ENCODE measurements at regions not wholly inside any gene's neighbourhood (a gene's known extent, or its start where the extent isn't known, plus 50 kb on each side); places are given as distances from the start of the nearest gene placed in this dataset.

DNA sequence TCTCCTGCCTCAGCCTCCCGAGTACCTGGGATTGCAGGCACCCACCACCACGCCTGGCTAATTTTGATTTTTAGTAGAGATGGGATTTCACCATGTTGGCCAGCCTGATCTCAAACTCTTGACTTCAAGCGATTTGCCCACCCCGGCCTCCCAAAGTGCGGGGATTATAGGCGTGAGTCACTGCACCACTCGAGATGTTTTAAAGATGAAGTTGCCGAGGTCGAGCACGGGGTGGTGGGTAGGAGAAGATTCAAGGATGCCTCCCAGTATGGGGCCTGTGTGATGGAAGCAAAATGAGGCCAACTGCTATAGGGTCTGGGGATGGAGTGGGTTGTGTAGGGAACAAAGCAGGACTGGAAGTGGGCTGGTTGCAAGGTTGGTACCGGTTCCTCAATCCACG, 245.2 kb downstream of the MN1 start:
- WGBS (ENCODE audit: extremely low coverage, insufficient read length, low lambda C conversion rate) = no CpG with 5 or more reads among the region's 12 CpGs

More for the DNA sequence above, 245.2 kb downstream of the MN1 start:
- no peaks in the 10 kb centered on the region for H3K23me2 ChIP-seq (ENCODE audit: insufficient read length, low read depth, low read length, poor library complexity, severe bottlenecking)
- H3K9me3 ChIP-seq (ENCODE audit: control insufficient read depth, low read depth, low read length) = no peaks in the 10 kb centered on the region
- no peak overlapping the region for H2BK5ac ChIP-seq (ENCODE audit: insufficient read length, low read length)
- H3K23ac ChIP-seq (ENCODE audit: insufficient read length, low read depth, low read length) = no peak overlapping the region
- H3K79me2 ChIP-seq (ENCODE audit: insufficient read depth, low read length) = no peaks in the 10 kb centered on the region
- no peak overlapping the region for H2AK5ac ChIP-seq (ENCODE audit: insufficient read length, low read length)
- no peak overlapping the region for H2BK120ac ChIP-seq (ENCODE audit: low read depth, low read length, poor library complexity, severe bottlenecking)
- Mint-ChIP-seq H3K36me3 (ENCODE audit: insufficient read depth in 1 of 3, low read depth in 3 of 3) (peaks cover 0 to 7% (median 0%) of the 10 kb centered on the region in 3 experiments; a peak in 3 of 7 replicates), H3K27ac (no peak overlapping the region), H3K27me3 (ENCODE audit: low read depth) (peaks cover 18% of the 10 kb centered on the region), H3K4me1 (peaks cover 33 to 58% of the 10 kb centered on the region in 2 experiments), H3K9me3 (peaks cover 6 to 12% of the 10 kb centered on the region in 2 experiments; a peak in 3 of 5 replicates), H3K4me3 (no peak overlapping the region)
- no peak overlapping the region for H3K9ac ChIP-seq (ENCODE audit: extremely low read depth, insufficient read length, low read length)
- H3K56ac ChIP-seq (ENCODE audit: insufficient read length, low read depth, low read length) = no peak overlapping the region
- no peak for DNase-seq
- no peak overlapping the region for H3T11ph ChIP-seq (ENCODE audit: low read length)
- no peak overlapping the region for H2BK15ac ChIP-seq (ENCODE audit: low read depth, low read length)
- no peak overlapping the region for H3K4ac ChIP-seq (ENCODE audit: low read depth, low read length)
- H3K4me2 ChIP-seq (ENCODE audit: insufficient read depth, insufficient read length, low read length) = no peak overlapping the region
- no peaks in the 10 kb centered on the region for H4K20me1 ChIP-seq (ENCODE audit: control insufficient read depth, insufficient read depth, insufficient read length)
- H3K27ac ChIP-seq (ENCODE audit: insufficient read length, low read depth, low read length) = no peak overlapping the region
- no peak overlapping the region for H2BK20ac ChIP-seq (ENCODE audit: low read depth, low read length, poor library complexity, severe bottlenecking)
- TF ChIP-seq, protein P1, sequence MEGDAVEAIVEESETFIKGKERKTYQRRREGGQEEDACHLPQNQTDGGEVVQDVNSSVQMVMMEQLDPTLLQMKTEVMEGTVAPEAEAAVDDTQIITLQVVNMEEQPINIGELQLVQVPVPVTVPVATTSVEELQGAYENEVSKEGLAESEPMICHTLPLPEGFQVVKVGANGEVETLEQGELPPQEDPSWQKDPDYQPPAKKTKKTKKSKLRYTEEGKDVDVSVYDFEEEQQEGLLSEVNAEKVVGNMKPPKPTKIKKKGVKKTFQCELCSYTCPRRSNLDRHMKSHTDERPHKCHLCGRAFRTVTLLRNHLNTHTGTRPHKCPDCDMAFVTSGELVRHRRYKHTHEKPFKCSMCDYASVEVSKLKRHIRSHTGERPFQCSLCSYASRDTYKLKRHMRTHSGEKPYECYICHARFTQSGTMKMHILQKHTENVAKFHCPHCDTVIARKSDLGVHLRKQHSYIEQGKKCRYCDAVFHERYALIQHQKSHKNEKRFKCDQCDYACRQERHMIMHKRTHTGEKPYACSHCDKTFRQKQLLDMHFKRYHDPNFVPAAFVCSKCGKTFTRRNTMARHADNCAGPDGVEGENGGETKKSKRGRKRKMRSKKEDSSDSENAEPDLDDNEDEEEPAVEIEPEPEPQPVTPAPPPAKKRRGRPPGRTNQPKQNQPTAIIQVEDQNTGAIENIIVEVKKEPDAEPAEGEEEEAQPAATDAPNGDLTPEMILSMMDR (conservative IDR thresholded peaks at IDR 0.05) = no peak
- no peak overlapping the region for H2BK12ac ChIP-seq (ENCODE audit: insufficient read length, low read depth, low read length)
- H3K18ac ChIP-seq (ENCODE audit: insufficient read length, low read depth, low read length) = no peak overlapping the region
- no peak overlapping the region for H4K91ac ChIP-seq (ENCODE audit: insufficient read length, low read depth, low read length)
- no peak overlapping the region for H2AFZ ChIP-seq (ENCODE audit: low read length)
- H4K8ac ChIP-seq (replicated peaks; ENCODE audit: insufficient read length, low read depth, low read length) = no peak overlapping the region
- no peaks in the 10 kb centered on the region for H3K4me1 ChIP-seq (ENCODE audit: insufficient read depth, low read length)
- no peak overlapping the region for H4K5ac ChIP-seq (ENCODE audit: insufficient read length, low read depth, low read length)
- H3K79me1 ChIP-seq (ENCODE audit: insufficient read depth, low read depth, low read length, poor library complexity, severe bottlenecking) = no peaks in the 10 kb centered on the region
- no peaks in the 10 kb centered on the region for H3K27me3 ChIP-seq (ENCODE audit: insufficient read depth, low read length)
- no peak overlapping the region for H3K14ac ChIP-seq (ENCODE audit: insufficient read depth, low read length)
